CD8-positive, alpha-beta memory T cell (primary cell): ENCODE measurements at regions not wholly inside any gene's neighbourhood (a gene's known extent, or its start where the extent isn't known, plus 50 kb on each side); places are given as distances from the start of the nearest gene placed in this dataset.

Experiments
- CTCF ChIA-PET: fragments of 350-600 bp; sonication (Branson Sonifier 250); formaldehyde crosslinking; loops from one replicate; lab custom pipeline; 2021; ENCODE audit warnings: antibody characterized with exemption; lab: Charles Lee
- POLR2A ChIA-PET: fragments of 350-600 bp; sonication (Branson Sonifier 250); formaldehyde crosslinking; loops from one replicate; lab custom pipeline; 2021; ENCODE audit warnings: antibody characterized with exemption; lab: Charles Lee
- DNase-seq, 5 donors: peaks; one replicate each; pipeline versions ENCODE4 v3.0.0 to v3.0.0-alpha.2; 2020 to 2022; ENCODE audit warnings: mixed read lengths in 1 of 5
- H3K27ac ChIP-seq: one replicate; pipeline ENCODE4 v1.7.0; 2013; ENCODE audit warnings: low read depth, mild to moderate bottlenecking, low read length, moderate library complexity
- H3K27me3 ChIP-seq: 2 replicates; pipeline ENCODE4 v1.7.0; 2013; ENCODE audit warnings: low read length, mild to moderate bottlenecking; ENCODE audit not compliant: insufficient read depth, poor library complexity, severe bottlenecking
- H3K36me3 ChIP-seq: 2 replicates; pipeline ENCODE4 v1.7.0; 2013; ENCODE audit warnings: mild to moderate bottlenecking, low read length, moderate library complexity; ENCODE audit not compliant: insufficient read depth
- H3K4me1 ChIP-seq: 2 replicates; pipeline ENCODE4 v1.7.0; 2013; ENCODE audit warnings: mild to moderate bottlenecking, low read length, moderate library complexity; ENCODE audit not compliant: insufficient read depth
- H3K4me3 ChIP-seq: 2 replicates; pipeline ENCODE4 v1.7.0; 2013; ENCODE audit warnings: mild to moderate bottlenecking, low read length
- H3K9me3 ChIP-seq: 2 replicates; pipeline ENCODE4 v1.7.0; 2013; ENCODE audit warnings: mild to moderate bottlenecking, low read length
- H3K27ac Mint-ChIP-seq, 8 donors: one replicate each; pipeline ENCODE4 v1.8.0; 2020 to 2021; ENCODE audit warnings: mixed read lengths in 8 of 8, mild to moderate bottlenecking in 6 of 8, inconsistent platforms in 3 of 8, moderate library complexity in 3 of 8
- H3K27me3 Mint-ChIP-seq, 2 donors: one replicate each; pipeline ENCODE4 v1.8.0; 2020 to 2021; ENCODE audit warnings: mixed read lengths in 2 of 2, mild to moderate bottlenecking in 1 of 2, moderate library complexity in 1 of 2
- H3K36me3 Mint-ChIP-seq, 3 donors: one replicate each; pipeline ENCODE4 v1.8.0; 2020 to 2021; ENCODE audit warnings: mixed read lengths in 3 of 3, inconsistent platforms in 1 of 3, mild to moderate bottlenecking in 1 of 3
- H3K4me1 Mint-ChIP-seq, 3 donors: one replicate each; pipeline ENCODE4 v1.8.0; 2020 to 2021; ENCODE audit warnings: mixed read lengths in 3 of 3, inconsistent platforms in 1 of 3, mild to moderate bottlenecking in 1 of 3
- H3K4me3 Mint-ChIP-seq, 7 donors: one replicate each; pipeline ENCODE4 v1.8.0; 2020 to 2021; ENCODE audit warnings: mixed read lengths in 7 of 7, mild to moderate bottlenecking in 6 of 7, moderate library complexity in 4 of 7, inconsistent platforms in 2 of 7
- H3K9me3 Mint-ChIP-seq, 5 donors: one replicate each; pipeline ENCODE4 v1.8.0; 2020 to 2022; ENCODE audit warnings: mixed read lengths in 5 of 5, mild to moderate bottlenecking in 3 of 5, moderate library complexity in 2 of 5, inconsistent platforms in 1 of 5

DNA sequence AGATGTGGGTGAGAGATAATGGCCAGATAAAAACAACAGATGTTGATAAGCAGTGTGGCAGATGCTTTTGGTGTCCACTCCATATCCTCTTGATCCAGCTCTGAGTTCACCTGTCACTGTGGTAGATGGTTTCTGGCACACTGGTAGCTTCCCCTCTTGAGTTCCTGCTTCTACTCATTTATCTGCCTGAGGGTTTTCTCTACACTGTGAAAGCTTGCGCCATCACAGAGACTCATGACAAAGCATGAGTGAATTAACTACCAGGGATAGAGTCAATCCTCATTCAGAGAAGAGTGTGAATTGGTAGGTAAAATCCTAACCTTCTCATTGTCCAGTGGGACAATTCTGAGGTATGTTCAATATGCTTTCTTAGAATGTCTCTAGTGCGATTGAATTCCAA is 50.0 kb upstream of the ARHGEF26 start:
- Mint-ChIP-seq H3K27ac (no peak overlapping the region), H3K9me3 (peaks cover 0 to 6% (median 2%) of the 10 kb centered on the region in 5 donors), H3K27me3 (no peaks in the 10 kb centered on the region), H3K4me3 (no peak overlapping the region), H3K4me1 (no peaks in the 10 kb centered on the region), H3K36me3 (no peaks in the 10 kb centered on the region)
- H3K4me3 ChIP-seq = no peak overlapping the region
- no peak for DNase-seq
- H3K9me3 ChIP-seq = no peaks in the 10 kb centered on the region
- no peak overlapping the region for H3K27ac ChIP-seq
- ChIA-PET CTCF (no interaction called here), POLR2A (no interaction called here)
- no peaks in the 10 kb centered on the region for H3K4me1 ChIP-seq
- H3K36me3 ChIP-seq = no peaks in the 10 kb centered on the region
- H3K27me3 ChIP-seq = no peaks in the 10 kb centered on the region
